A673 (cell line): ENCODE measurements at regions not wholly inside any gene's neighbourhood (a gene's known extent, or its start where the extent isn't known, plus 50 kb on each side); places are given as distances from the start of the nearest gene placed in this dataset.

Experiments
- CTCF ChIP-seq: fragments of 300-800, 200-600 bp; sonication (generic); conservative IDR thresholded peaks from 2 replicates; pipeline ENCODE4 v1.5.1; 2017; ENCODE audit warnings: low read depth, mild to moderate bottlenecking, antibody characterized with exemption, low read length, moderate library complexity, mixed read lengths
- EZH2 ChIP-seq: fragments of 200-600 bp; sonication (generic); IDR thresholded peaks from 2 replicates; pipeline ENCODE4 v1.6.1; 2017; ENCODE audit warnings: borderline replicate concordance, low read depth, mild to moderate bottlenecking, mixed read lengths, antibody characterized with exemption, low read length; ENCODE audit not compliant: poor library complexity, severe bottlenecking

GRCh38 chr2:14994721-14995120 lies 362.2 kb downstream of the LRATD1 start:
- TF ChIP-seq CTCF (no peak), EZH2 (no peak)
